ENCODE measurements at regions not wholly inside any gene's neighbourhood (a gene's known extent, or its start where the extent isn't known, plus 50 kb on each side); places are given as distances from the start of the nearest gene placed in this dataset.
"Not testable (repeated sequence)": the region's sequence is repeated elsewhere in the genome, so short reads cannot be mapped to it uniquely, and the experiment has no call there.

- not testable (repeated sequence) for H3K27me3 ChIP-seq; H3K4me1 ChIP-seq (ENCODE audit: control insufficient read depth in 1 of 2, insufficient read depth in 1 of 2, low read depth in 1 of 2, low read length in 1 of 2); H3K36me3 ChIP-seq; H3K27ac ChIP-seq; H3K9me3 ChIP-seq; H3K4me3 ChIP-seq (ENCODE audit: low read depth in 1 of 2, low read length in 1 of 2)
These were observed 163.3 kb upstream of the PRSS12 start for GRCh38 chr4:118516107-118516506.

GRCh38 chr4:118530107-118530506, 155.1 kb upstream of the METTL14 start:
- H3K27me3 ChIP-seq; H3K27ac ChIP-seq; H3K9me3 ChIP-seq; H3K4me1 ChIP-seq (ENCODE audit: control insufficient read depth in 1 of 2, insufficient read depth in 1 of 2, low read depth in 1 of 2, low read length in 1 of 2); H3K4me3 ChIP-seq (ENCODE audit: low read depth in 1 of 2, low read length in 1 of 2); H3K36me3 ChIP-seq: not testable (repeated sequence)

- H3K27ac ChIP-seq; H3K9me3 ChIP-seq; H3K27me3 ChIP-seq; H3K36me3 ChIP-seq; H3K4me3 ChIP-seq (ENCODE audit: low read depth in 1 of 2, low read length in 1 of 2); H3K4me1 ChIP-seq (ENCODE audit: control insufficient read depth in 1 of 2, insufficient read depth in 1 of 2, low read depth in 1 of 2, low read length in 1 of 2): not testable (repeated sequence)
These were observed 153.2 kb upstream of the METTL14 start for GRCh38 chr4:118531947-118532346.

- H3K4me1 ChIP-seq (ENCODE audit: control insufficient read depth in 1 of 2, insufficient read depth in 1 of 2, low read depth in 1 of 2, low read length in 1 of 2); H3K9me3 ChIP-seq; H3K36me3 ChIP-seq; H3K27me3 ChIP-seq; H3K4me3 ChIP-seq (ENCODE audit: low read depth in 1 of 2, low read length in 1 of 2); H3K27ac ChIP-seq: not testable (repeated sequence)
These were observed 149.4 kb upstream of the METTL14 start for GRCh38 chr4:118535788-118536187.

GRCh38 chr4:118539412-118540077, 145.6 kb upstream of the METTL14 start:
- H3K36me3 ChIP-seq; H3K4me1 ChIP-seq (ENCODE audit: control insufficient read depth in 1 of 2, insufficient read depth in 1 of 2, low read depth in 1 of 2, low read length in 1 of 2); H3K9me3 ChIP-seq; H3K4me3 ChIP-seq (ENCODE audit: low read depth in 1 of 2, low read length in 1 of 2); H3K27me3 ChIP-seq; H3K27ac ChIP-seq: not testable (repeated sequence)

- H3K36me3 ChIP-seq; H3K27ac ChIP-seq; H3K27me3 ChIP-seq; H3K9me3 ChIP-seq; H3K4me1 ChIP-seq (ENCODE audit: control insufficient read depth in 1 of 2, insufficient read depth in 1 of 2, low read depth in 1 of 2, low read length in 1 of 2); H3K4me3 ChIP-seq (ENCODE audit: low read depth in 1 of 2, low read length in 1 of 2): not testable (repeated sequence)
These were observed 128.6 kb upstream of the METTL14 start for GRCh38 chr4:118556576-118556975.

GRCh38 chr4:118557298-118557851, 127.8 kb upstream of the METTL14 start:
- no peak for TF ChIP-seq CTCF (IDR thresholded peaks at IDR 0.05)
- Histone ChIP-seq H3K36me3 (no peaks in the 10 kb centered on the region), H3K9me3 (no peaks in the 10 kb centered on the region), H3K4me1 (ENCODE audit: control insufficient read depth in 1 of 2, insufficient read depth in 1 of 2, low read depth in 1 of 2, low read length in 1 of 2) (no peaks in the 10 kb centered on the region), H3K27me3 (no peaks in the 10 kb centered on the region), H3K27ac (no peak overlapping the region), H3K4me3 (ENCODE audit: low read depth in 1 of 2, low read length in 1 of 2) (no peak overlapping the region)

GRCh38 chr4:118558188-118558587, 127.0 kb upstream of the METTL14 start:
- not testable (repeated sequence) for H3K4me1 ChIP-seq (ENCODE audit: control insufficient read depth in 1 of 2, insufficient read depth in 1 of 2, low read depth in 1 of 2, low read length in 1 of 2); H3K9me3 ChIP-seq; H3K4me3 ChIP-seq (ENCODE audit: low read depth in 1 of 2, low read length in 1 of 2); H3K36me3 ChIP-seq; H3K27ac ChIP-seq; H3K27me3 ChIP-seq

GRCh38 chr4:118561559-118561958, 123.6 kb upstream of the METTL14 start:
- H3K27me3 ChIP-seq; H3K36me3 ChIP-seq; H3K4me1 ChIP-seq (ENCODE audit: control insufficient read depth in 1 of 2, insufficient read depth in 1 of 2, low read depth in 1 of 2, low read length in 1 of 2); H3K4me3 ChIP-seq (ENCODE audit: low read depth in 1 of 2, low read length in 1 of 2); H3K27ac ChIP-seq; H3K9me3 ChIP-seq: not testable (repeated sequence)

GRCh38 chr4:118566003-118566513, 119.1 kb upstream of the METTL14 start:
- not testable (repeated sequence) for H3K9me3 ChIP-seq; H3K4me3 ChIP-seq (ENCODE audit: low read depth in 1 of 2, low read length in 1 of 2); H3K27ac ChIP-seq; H3K27me3 ChIP-seq; H3K4me1 ChIP-seq (ENCODE audit: control insufficient read depth in 1 of 2, insufficient read depth in 1 of 2, low read depth in 1 of 2, low read length in 1 of 2); H3K36me3 ChIP-seq

- not testable (repeated sequence) for H3K9me3 ChIP-seq; H3K27me3 ChIP-seq; H3K36me3 ChIP-seq; H3K4me3 ChIP-seq (ENCODE audit: low read depth in 1 of 2, low read length in 1 of 2); H3K27ac ChIP-seq; H3K4me1 ChIP-seq (ENCODE audit: control insufficient read depth in 1 of 2, insufficient read depth in 1 of 2, low read depth in 1 of 2, low read length in 1 of 2)
These were observed 112.2 kb upstream of the METTL14 start for GRCh38 chr4:118572991-118573390.

GRCh38 chr4:118574251-118574913, 110.8 kb upstream of the METTL14 start:
- H3K4me3 ChIP-seq (ENCODE audit: low read depth in 1 of 2, low read length in 1 of 2); H3K27me3 ChIP-seq; H3K27ac ChIP-seq: not testable (repeated sequence)

GRCh38 chr4:118575057-118575456, 110.1 kb upstream of the METTL14 start:
- H3K36me3 ChIP-seq; H3K27me3 ChIP-seq; H3K27ac ChIP-seq; H3K9me3 ChIP-seq; H3K4me3 ChIP-seq (ENCODE audit: low read depth in 1 of 2, low read length in 1 of 2); H3K4me1 ChIP-seq (ENCODE audit: control insufficient read depth in 1 of 2, insufficient read depth in 1 of 2, low read depth in 1 of 2, low read length in 1 of 2): not testable (repeated sequence)

More at GRCh38 chr4:118574251-118574913, 110.8 kb upstream of the METTL14 start:
- not testable (repeated sequence) for H3K9me3 ChIP-seq; H3K4me1 ChIP-seq (ENCODE audit: control insufficient read depth in 1 of 2, insufficient read depth in 1 of 2, low read depth in 1 of 2, low read length in 1 of 2); H3K36me3 ChIP-seq

Data from neutrophil (primary cell).